Astrocyte (in vitro differentiated cells and primary cell): ENCODE measurements at regions not wholly inside any gene's neighbourhood (a gene's known extent, or its start where the extent isn't known, plus 50 kb on each side); places are given as distances from the start of the nearest gene placed in this dataset.

Source experiments
- DNase-seq: peaks from one replicate; pipeline ENCODE4 v3.0.0-alpha.2; 2010; ENCODE audit warnings: low read depth
- FAIRE-seq: peaks from 2 replicates; lab custom pipeline; 2011; peaks lifted over from hg19 to GRCh38; lab: Jason Lieb, UNC
- H2AFZ ChIP-seq: 2 replicates; pipeline ENCODE4 v1.6.0; 2012; ENCODE audit warnings: low read depth, low read length, inconsistent platforms
- H3K27ac ChIP-seq: 2 replicates; pipeline ENCODE4 v1.5.1; 2011; ENCODE audit warnings: low read depth, low read length, inconsistent platforms
- H3K27me3 ChIP-seq: 2 replicates; pipeline ENCODE4 v1.6.0; 2011; ENCODE audit warnings: low read length, inconsistent platforms; ENCODE audit not compliant: insufficient read depth
- H3K36me3 ChIP-seq: 2 replicates; pipeline ENCODE4 v1.5.1; 2011; ENCODE audit warnings: low read length, inconsistent platforms; ENCODE audit not compliant: insufficient read depth
- H3K4me1 ChIP-seq: 2 replicates; pipeline ENCODE4 v1.5.1; 2011; ENCODE audit warnings: low read length, inconsistent platforms; ENCODE audit not compliant: insufficient read depth
- H3K4me2 ChIP-seq: 2 replicates; pipeline ENCODE4 v1.6.0; 2012; ENCODE audit warnings: low read length, inconsistent platforms
- H3K4me3 ChIP-seq: 2 replicates; pipeline ENCODE4 v1.5.1; 2011; ENCODE audit warnings: low read depth, mild to moderate bottlenecking, low read length, inconsistent platforms; ENCODE audit not compliant: insufficient read depth
- H3K79me2 ChIP-seq: 2 replicates; pipeline ENCODE4 v1.6.0; 2012; ENCODE audit warnings: mild to moderate bottlenecking, low read length, inconsistent platforms; ENCODE audit not compliant: insufficient read depth
- H3K9ac ChIP-seq: 2 replicates; pipeline ENCODE4 v1.6.0; 2012; ENCODE audit warnings: mild to moderate bottlenecking, low read length, inconsistent platforms
- H3K9me3 ChIP-seq: 2 replicates; pipeline ENCODE4 v1.5.1; 2012; ENCODE audit warnings: low read depth, mild to moderate bottlenecking, low read length, inconsistent platforms; ENCODE audit not compliant: insufficient read depth
- H4K20me1 ChIP-seq: 2 replicates; pipeline ENCODE4 v1.6.0; 2012; ENCODE audit warnings: low read length, inconsistent platforms; ENCODE audit not compliant: insufficient read depth
- H3K27ac Mint-ChIP-seq: one replicate; pipeline ENCODE4 v1.8.0; 2021; ENCODE audit warnings: mild to moderate bottlenecking, mixed read lengths; ENCODE audit not compliant: unreplicated experiment
- H3K27me3 Mint-ChIP-seq: one replicate; pipeline ENCODE4 v1.8.0; 2021; ENCODE audit warnings: low read depth, mixed read lengths; ENCODE audit not compliant: unreplicated experiment
- H3K36me3 Mint-ChIP-seq: one replicate; pipeline ENCODE4 v1.8.0; 2021; ENCODE audit warnings: low read depth, mixed read lengths; ENCODE audit not compliant: unreplicated experiment
- H3K4me1 Mint-ChIP-seq: one replicate; pipeline ENCODE4 v1.8.0; 2021; ENCODE audit warnings: low read depth, mixed read lengths; ENCODE audit not compliant: unreplicated experiment
- H3K4me3 Mint-ChIP-seq: one replicate; pipeline ENCODE4 v1.8.0; 2021; ENCODE audit warnings: mild to moderate bottlenecking, moderate library complexity, mixed read lengths; ENCODE audit not compliant: unreplicated experiment
- H3K9me3 Mint-ChIP-seq: one replicate; pipeline ENCODE4 v1.8.0; 2021; ENCODE audit warnings: mild to moderate bottlenecking, mixed read lengths; ENCODE audit not compliant: unreplicated experiment
- EZH2 ChIP-seq: IDR thresholded peaks from 2 replicates; pipeline ENCODE4 v1.6.1; 2012; ENCODE audit warnings: mild to moderate bottlenecking, low read length, inconsistent platforms; ENCODE audit not compliant: insufficient read depth
- TF ChIP-seq, protein P1 (sequence below): IDR thresholded peaks from 2 replicates; pipeline ENCODE4 v1.5.1; 2011; ENCODE audit warnings: low read depth, mild to moderate bottlenecking, inconsistent platforms, low read length, moderate library complexity; ENCODE audit not compliant: insufficient read depth

DNA sequence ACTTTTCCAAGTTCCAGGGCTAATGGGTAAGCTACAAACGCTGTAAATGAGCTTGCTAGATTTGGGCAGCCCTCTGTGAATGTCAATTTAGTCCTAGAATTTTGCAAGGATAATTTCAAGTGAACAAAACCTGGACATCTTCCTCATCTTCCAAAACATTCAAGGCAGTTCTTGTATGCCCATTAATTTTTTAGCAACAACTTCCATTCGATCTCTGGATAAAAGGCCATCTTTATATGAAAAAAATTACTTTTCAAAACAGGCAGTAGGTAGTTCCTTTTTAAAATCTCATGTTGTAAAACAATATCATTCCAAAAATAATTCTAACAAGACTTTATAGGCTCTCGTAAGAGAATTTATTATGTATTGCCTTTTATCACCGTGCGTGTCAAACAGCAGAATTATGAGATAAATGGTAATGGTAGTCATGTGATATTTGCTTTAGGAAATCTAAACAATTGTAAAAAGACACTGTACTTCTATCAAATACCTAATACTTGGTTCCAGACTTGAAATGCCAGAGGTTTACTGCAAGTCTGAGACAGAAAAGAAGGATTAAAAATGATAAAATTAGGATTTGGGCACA, 143.7 kb upstream of the NRP1 start:
- no peaks in the 10 kb centered on the region for H3K79me2 ChIP-seq
- H3K4me2 ChIP-seq: no peak overlapping the region
- H3K27me3 ChIP-seq: no peaks in the 10 kb centered on the region
- H3K9ac ChIP-seq: no peak overlapping the region
- H4K20me1 ChIP-seq: no peaks in the 10 kb centered on the region
- H3K4me3 Mint-ChIP-seq: no peak overlapping the region
- H3K4me3 ChIP-seq: no peak overlapping the region
- TF ChIP-seq EZH2: no peak
- TF ChIP-seq, protein P1, sequence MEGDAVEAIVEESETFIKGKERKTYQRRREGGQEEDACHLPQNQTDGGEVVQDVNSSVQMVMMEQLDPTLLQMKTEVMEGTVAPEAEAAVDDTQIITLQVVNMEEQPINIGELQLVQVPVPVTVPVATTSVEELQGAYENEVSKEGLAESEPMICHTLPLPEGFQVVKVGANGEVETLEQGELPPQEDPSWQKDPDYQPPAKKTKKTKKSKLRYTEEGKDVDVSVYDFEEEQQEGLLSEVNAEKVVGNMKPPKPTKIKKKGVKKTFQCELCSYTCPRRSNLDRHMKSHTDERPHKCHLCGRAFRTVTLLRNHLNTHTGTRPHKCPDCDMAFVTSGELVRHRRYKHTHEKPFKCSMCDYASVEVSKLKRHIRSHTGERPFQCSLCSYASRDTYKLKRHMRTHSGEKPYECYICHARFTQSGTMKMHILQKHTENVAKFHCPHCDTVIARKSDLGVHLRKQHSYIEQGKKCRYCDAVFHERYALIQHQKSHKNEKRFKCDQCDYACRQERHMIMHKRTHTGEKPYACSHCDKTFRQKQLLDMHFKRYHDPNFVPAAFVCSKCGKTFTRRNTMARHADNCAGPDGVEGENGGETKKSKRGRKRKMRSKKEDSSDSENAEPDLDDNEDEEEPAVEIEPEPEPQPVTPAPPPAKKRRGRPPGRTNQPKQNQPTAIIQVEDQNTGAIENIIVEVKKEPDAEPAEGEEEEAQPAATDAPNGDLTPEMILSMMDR: no peak
- no peak overlapping the region for H3K27ac Mint-ChIP-seq
- H3K9me3 ChIP-seq: no peaks in the 10 kb centered on the region
- DNase-seq: no peak
- no peaks in the 10 kb centered on the region for H3K4me1 Mint-ChIP-seq
- H3K36me3 ChIP-seq: no peaks in the 10 kb centered on the region
- H3K9me3 Mint-ChIP-seq: no peaks in the 10 kb centered on the region
- no peaks in the 10 kb centered on the region for H3K4me1 ChIP-seq
- H2AFZ ChIP-seq: no peak overlapping the region
- no peak overlapping the region for H3K27ac ChIP-seq
- peaks cover 5% of the 10 kb centered on the region for H3K27me3 Mint-ChIP-seq
- FAIRE-seq: no peak
- H3K36me3 Mint-ChIP-seq: no peaks in the 10 kb centered on the region

DNA sequence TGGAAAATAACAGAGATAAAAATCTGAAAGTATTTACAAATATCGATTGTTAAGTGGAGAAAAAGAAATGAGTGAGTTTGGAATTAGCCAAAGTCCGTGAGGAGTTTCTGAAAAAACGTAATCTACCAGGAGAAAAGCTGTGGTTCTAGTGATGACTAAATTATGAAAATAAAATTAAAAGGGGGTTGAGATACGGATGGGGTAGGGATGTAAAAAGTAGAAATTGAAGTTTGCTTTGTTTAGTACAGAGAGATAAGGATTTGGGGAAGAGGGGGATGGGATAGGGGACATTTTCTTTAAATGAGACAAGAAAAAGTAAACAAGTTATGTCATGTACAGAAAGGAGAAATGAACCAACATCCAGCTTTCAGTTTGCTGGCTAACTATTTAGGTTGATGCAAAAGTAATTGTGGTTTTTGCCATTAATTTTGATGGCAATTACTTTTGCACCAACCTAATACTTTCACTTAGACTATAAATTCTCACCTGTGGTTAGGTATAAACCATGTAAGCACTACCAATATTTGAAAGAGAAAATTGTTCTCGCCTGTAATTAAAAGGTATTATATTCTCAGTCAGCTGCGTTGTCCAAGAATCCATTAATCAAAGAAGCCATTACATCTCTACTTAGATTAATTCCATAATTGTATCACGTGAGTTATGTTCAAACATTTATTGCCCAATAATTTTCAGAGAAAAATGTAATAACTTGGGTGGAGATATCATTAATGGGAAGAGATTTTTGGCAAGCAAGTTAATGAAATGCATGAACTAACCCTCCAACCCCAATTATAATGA, 143.0 kb upstream of the NRP1 start:
- no peaks in the 10 kb centered on the region for H3K36me3 Mint-ChIP-seq
- TF ChIP-seq, protein P1: no peak
- no peak for TF ChIP-seq EZH2
- Histone ChIP-seq H2AFZ (no peak overlapping the region), H3K4me2 (no peak overlapping the region), H3K9ac (no peak overlapping the region), H4K20me1 (no peaks in the 10 kb centered on the region), H3K9me3 (no peaks in the 10 kb centered on the region), H3K4me3 (no peak overlapping the region), H3K27me3 (no peaks in the 10 kb centered on the region), H3K4me1 (no peaks in the 10 kb centered on the region), H3K27ac (no peak overlapping the region), H3K36me3 (no peaks in the 10 kb centered on the region), H3K79me2 (no peaks in the 10 kb centered on the region)
- FAIRE-seq (no peak), DNase-seq (no peak)
- H3K27ac Mint-ChIP-seq: no peak overlapping the region
- peaks cover 5% of the 10 kb centered on the region for H3K27me3 Mint-ChIP-seq
- no peaks in the 10 kb centered on the region for H3K9me3 Mint-ChIP-seq
- H3K4me1 Mint-ChIP-seq: no peaks in the 10 kb centered on the region
- no peak overlapping the region for H3K4me3 Mint-ChIP-seq
